Left ventricle myocardium inferior (tissue), 1 donor: ENCODE measurements at regions not wholly inside any gene's neighbourhood (a gene's known extent, or its start where the extent isn't known, plus 50 kb on each side); places are given as distances from the start of the nearest gene placed in this dataset.

ENCODE experiments used
- DNase-seq: peaks from one replicate; pipeline ENCODE4 v3.0.0-alpha.2; 2020
- H3K27ac ChIP-seq: fragments of 200-600 bp; replicated peaks from 2 replicates; pipeline ENCODE4 v1.8.0; 2021
- H3K27me3 ChIP-seq: fragments of 200-600 bp; 2 replicates; pipeline ENCODE4 v1.8.0; 2021; ENCODE audit warnings: low read depth
- H3K36me3 ChIP-seq: fragments of 200-600 bp; 2 replicates; pipeline ENCODE4 v1.8.0; 2021
- H3K4me1 ChIP-seq: fragments of 200-600 bp; 2 replicates; pipeline ENCODE4 v1.8.0; 2021
- H3K4me3 ChIP-seq: fragments of 200-600 bp; 2 replicates; pipeline ENCODE4 v1.8.0; 2021; ENCODE audit warnings: mild to moderate bottlenecking, moderate library complexity
- H3K9me3 ChIP-seq: fragments of 200-600 bp; replicated peaks from 2 replicates; pipeline ENCODE4 v1.8.0; 2021
- CTCF ChIP-seq: fragments of 200-600 bp; IDR thresholded peaks from 2 replicates; pipeline ENCODE4 v1.8.0; 2021; ENCODE audit warnings: antibody characterized with exemption, mild to moderate bottlenecking, borderline replicate concordance
- intact Hi-C: fragments of 100-400 bp; cut with micrococcal nuclease; formaldehyde crosslinking; loops from one replicate; pipeline ENCODE4 v1.11.0; 2022
- donor health status: DM: no; HTN: yes; CAD: no; lungs with severe emphysema.

GRCh38 chr2:153235516-153235915, 243.0 kb downstream of the RPRM start:
- Histone ChIP-seq H3K9me3 (peaks cover 15% of the 10 kb centered on the region), H3K4me3 (no peak overlapping the region), H3K36me3 (no peaks in the 10 kb centered on the region), H3K27me3 (no peaks in the 10 kb centered on the region), H3K4me1 (no peaks in the 10 kb centered on the region), H3K27ac (no peak overlapping the region)
- TF ChIP-seq CTCF, result no peak
- intact Hi-C loops, result no loop called here
- no peak for DNase-seq

GRCh38 chr2:153232464-153232863, 246.1 kb downstream of the RPRM start:
- Histone ChIP-seq H3K4me1 (no peaks in the 10 kb centered on the region), H3K36me3 (no peaks in the 10 kb centered on the region), H3K4me3 (no peak overlapping the region), H3K9me3 (peaks cover 15% of the 10 kb centered on the region), H3K27ac (no peak overlapping the region), H3K27me3 (no peaks in the 10 kb centered on the region)
- intact Hi-C loops, result no loop called here
- TF ChIP-seq CTCF, result no peak
- no peak for DNase-seq

- no peak overlapping the region for H3K27ac ChIP-seq
- no peaks in the 10 kb centered on the region for H3K36me3 ChIP-seq
- H3K27me3 ChIP-seq, result no peaks in the 10 kb centered on the region
- intact Hi-C loops, result no loop called here
- DNase-seq, result no peak
- no peak overlapping the region for H3K4me3 ChIP-seq
- TF ChIP-seq CTCF, result no peak
- H3K4me1 ChIP-seq, result no peaks in the 10 kb centered on the region
- H3K9me3 ChIP-seq, result peaks cover 15% of the 10 kb centered on the region
Observed at GRCh38 chr2:153230977-153231376, 247.6 kb downstream of the RPRM start.

DNA sequence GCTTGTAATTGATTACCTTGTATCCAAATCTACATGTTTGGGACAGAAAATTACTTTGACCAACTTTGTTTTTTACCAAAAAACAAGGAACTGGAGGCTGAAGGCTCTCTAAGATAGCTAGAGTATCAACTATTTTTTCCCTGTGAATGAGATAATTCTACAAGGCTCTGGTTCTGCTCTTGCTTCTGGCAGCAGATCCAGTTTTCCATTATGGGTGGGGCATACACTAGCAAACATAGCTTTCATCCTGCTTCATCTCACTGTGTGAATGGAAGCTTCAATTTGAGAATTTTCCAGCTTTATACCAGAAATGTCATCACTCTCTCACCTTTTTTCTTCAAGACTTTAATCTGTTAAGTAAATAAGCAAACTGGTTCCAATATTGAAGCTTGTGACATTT, 249.7 kb downstream of the RPRM start:
- no peak for DNase-seq
- H3K27ac ChIP-seq, result no peak overlapping the region
- H3K27me3 ChIP-seq, result no peaks in the 10 kb centered on the region
- intact Hi-C loops, result no loop called here
- peaks cover 34% of the 10 kb centered on the region for H3K9me3 ChIP-seq
- no peaks in the 10 kb centered on the region for H3K4me1 ChIP-seq
- H3K4me3 ChIP-seq, result no peak overlapping the region
- H3K36me3 ChIP-seq, result no peaks in the 10 kb centered on the region
- TF ChIP-seq CTCF, result no peak

DNA sequence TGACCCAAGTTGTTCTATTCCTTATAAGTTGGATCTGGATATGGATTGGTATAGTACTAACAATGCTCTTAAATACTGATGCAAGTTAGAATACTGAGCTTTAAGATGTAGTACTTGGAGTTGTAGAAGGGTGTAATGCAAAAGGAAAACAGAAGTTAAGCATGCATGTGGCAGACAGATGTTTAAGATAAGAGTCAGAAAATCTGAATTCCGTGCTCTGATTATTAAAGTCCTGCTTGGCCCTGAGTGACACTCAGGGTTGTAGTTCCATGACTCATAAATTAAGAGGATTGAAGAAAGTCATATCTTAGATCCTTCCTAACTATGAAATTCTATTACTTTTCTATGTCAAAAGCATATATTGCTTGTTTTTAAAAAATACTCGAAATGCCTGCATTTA, 250.6 kb downstream of the RPRM start:
- Histone ChIP-seq H3K36me3 (no peaks in the 10 kb centered on the region), H3K27ac (no peak overlapping the region), H3K27me3 (no peaks in the 10 kb centered on the region), H3K4me3 (no peak overlapping the region), H3K9me3 (peaks cover 38% of the 10 kb centered on the region), H3K4me1 (no peaks in the 10 kb centered on the region)
- no peak for TF ChIP-seq CTCF
- intact Hi-C loops, result no loop called here
- no peak for DNase-seq
